Small intestine (tissue), 7 donors: ENCODE measurements at regions not wholly inside any gene's neighbourhood (a gene's known extent, or its start where the extent isn't known, plus 50 kb on each side); places are given as distances from the start of the nearest gene placed in this dataset.

ENCODE experiments used
- DNase-seq, 2 donors: peaks; one replicate each; pipeline versions ENCODE4 v3.0.0 to v3.0.0-alpha.2; 2013
- FAIRE-seq: peaks from 2 replicates; lab custom pipeline; 2012; peaks lifted over from hg19 to GRCh38; lab: Jason Lieb, UNC
- H3K27ac ChIP-seq, 3 donors: one replicate each; pipeline ENCODE4 v1.5.1; 2013; ENCODE audit warnings: low read length in 2 of 3, mild to moderate bottlenecking in 2 of 3, control low read depth in 1 of 3, inconsistent platforms in 1 of 3, low read depth in 1 of 3, moderate library complexity in 1 of 3
- H3K27me3 ChIP-seq, 3 donors: one replicate each; pipeline ENCODE4 v1.6.1; 2013; ENCODE audit warnings: low read length in 3 of 3, inconsistent platforms in 1 of 3; ENCODE audit not compliant: control insufficient read depth in 3 of 3, insufficient read depth in 3 of 3
- H3K36me3 ChIP-seq, 3 donors: one replicate each; pipeline ENCODE4 v1.6.1; 2013; ENCODE audit warnings: low read length in 3 of 3, inconsistent platforms in 1 of 3, low read depth in 1 of 3, mild to moderate bottlenecking in 1 of 3, moderate library complexity in 1 of 3; ENCODE audit not compliant: control insufficient read depth in 3 of 3, insufficient read depth in 2 of 3
- H3K4me1 ChIP-seq, 3 donors: one replicate each; pipeline ENCODE4 v1.6.1; 2013; ENCODE audit warnings: low read length in 2 of 3, inconsistent platforms in 1 of 3, low read depth in 1 of 3, mild to moderate bottlenecking in 1 of 3, moderate library complexity in 1 of 3; ENCODE audit not compliant: control insufficient read depth in 3 of 3, insufficient read depth in 2 of 3
- H3K4me3 ChIP-seq, 3 donors: one replicate each; pipeline ENCODE4 v1.5.1; 2013; ENCODE audit warnings: low read length in 3 of 3, control low read depth in 1 of 3, inconsistent platforms in 1 of 3, low read depth in 1 of 3, mild to moderate bottlenecking in 1 of 3, moderate library complexity in 1 of 3
- H3K9me3 ChIP-seq, 2 donors: one replicate each; pipeline ENCODE4 v1.6.1; 2013; ENCODE audit warnings: low read depth in 1 of 2, low read length in 1 of 2; ENCODE audit not compliant: control insufficient read depth in 2 of 2, insufficient read depth in 1 of 2
- WGBS, 3 donors: extraction: QIAGEN DNeasy Blood & Tissue Kit; methylation state at CpG; one replicate each; pipeline ENCODE4 v1.1.7; 2013; 5-methylcytosine and 5-hydroxymethylcytosine counted together
- donor health status: healthy with polysubstance abuse.
- donor health status: control.
- donor health status: control.
- donor health status: Bipolar disorder and iron deficiency.
- donor health status: healthy.

DNA sequence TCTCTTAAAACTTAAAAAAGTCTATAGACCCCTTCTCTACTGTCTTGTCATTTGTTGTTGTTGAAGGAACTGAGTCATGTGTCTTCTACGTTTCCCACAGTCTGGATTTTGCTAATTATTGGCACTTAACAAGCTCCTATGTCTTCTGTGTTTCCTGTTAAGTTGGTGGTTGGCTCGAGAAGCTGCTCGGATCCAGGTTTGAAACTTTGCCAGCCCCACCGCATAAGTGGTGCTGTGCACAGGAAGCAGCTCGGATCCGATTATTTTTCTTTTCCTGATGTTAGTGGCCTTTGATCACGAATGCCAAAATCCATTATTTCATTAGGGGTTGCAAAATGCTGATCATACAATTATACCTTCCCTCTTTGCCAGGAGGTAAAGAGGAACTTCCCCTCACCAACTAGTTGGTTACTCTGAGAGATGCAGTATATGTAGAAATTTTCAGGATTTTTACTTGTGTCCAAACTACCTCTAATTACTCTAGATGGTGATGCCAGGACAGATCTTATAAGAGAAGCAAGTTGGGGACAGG, 186.5 kb downstream of the NSG2 start:
- Histone ChIP-seq H3K36me3 (no peaks in the 10 kb centered on the region), H3K27ac (no peak overlapping the region), H3K4me3 (no peak overlapping the region), H3K4me1 (no peaks in the 10 kb centered on the region), H3K9me3 (no peaks in the 10 kb centered on the region), H3K27me3 (no peaks in the 10 kb centered on the region)
- FAIRE-seq (no peak), DNase-seq (no peak)
- WGBS, 3 donors = 12 to 24% (median 20%) methylated on average over 7 of the region's 7 CpGs

DNA sequence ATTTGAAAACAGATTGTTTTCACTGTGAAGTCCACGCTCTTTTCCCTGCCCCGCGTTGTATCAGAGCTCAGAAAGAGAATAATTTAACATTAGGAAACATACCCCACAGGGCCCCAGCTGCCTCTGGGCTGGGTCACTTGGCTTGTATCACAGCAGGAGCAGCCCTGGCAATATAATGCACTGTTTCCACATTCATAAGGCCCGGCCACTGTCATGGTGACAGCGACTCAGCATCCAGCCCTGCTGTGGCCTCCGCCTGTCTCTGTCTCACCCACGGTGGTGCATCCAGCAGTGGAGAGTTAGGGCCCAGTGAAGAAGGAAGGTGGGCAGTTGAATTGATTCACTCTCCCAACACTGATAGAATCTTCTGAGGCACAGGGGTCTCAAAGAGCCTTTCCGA, 188.9 kb downstream of the NSG2 start:
- Histone ChIP-seq H3K27me3 (no peaks in the 10 kb centered on the region), H3K4me3 (no peak overlapping the region), H3K9me3 (peaks cover 0 to 1% of the 10 kb centered on the region in 2 donors), H3K4me1 (no peaks in the 10 kb centered on the region), H3K27ac (no peak overlapping the region), H3K36me3 (no peaks in the 10 kb centered on the region)
- WGBS, 3 donors = 80 to 90% (median 89%) methylated on average over 8 of the region's 8 CpGs
- FAIRE-seq (no peak), DNase-seq (no peak)

DNA sequence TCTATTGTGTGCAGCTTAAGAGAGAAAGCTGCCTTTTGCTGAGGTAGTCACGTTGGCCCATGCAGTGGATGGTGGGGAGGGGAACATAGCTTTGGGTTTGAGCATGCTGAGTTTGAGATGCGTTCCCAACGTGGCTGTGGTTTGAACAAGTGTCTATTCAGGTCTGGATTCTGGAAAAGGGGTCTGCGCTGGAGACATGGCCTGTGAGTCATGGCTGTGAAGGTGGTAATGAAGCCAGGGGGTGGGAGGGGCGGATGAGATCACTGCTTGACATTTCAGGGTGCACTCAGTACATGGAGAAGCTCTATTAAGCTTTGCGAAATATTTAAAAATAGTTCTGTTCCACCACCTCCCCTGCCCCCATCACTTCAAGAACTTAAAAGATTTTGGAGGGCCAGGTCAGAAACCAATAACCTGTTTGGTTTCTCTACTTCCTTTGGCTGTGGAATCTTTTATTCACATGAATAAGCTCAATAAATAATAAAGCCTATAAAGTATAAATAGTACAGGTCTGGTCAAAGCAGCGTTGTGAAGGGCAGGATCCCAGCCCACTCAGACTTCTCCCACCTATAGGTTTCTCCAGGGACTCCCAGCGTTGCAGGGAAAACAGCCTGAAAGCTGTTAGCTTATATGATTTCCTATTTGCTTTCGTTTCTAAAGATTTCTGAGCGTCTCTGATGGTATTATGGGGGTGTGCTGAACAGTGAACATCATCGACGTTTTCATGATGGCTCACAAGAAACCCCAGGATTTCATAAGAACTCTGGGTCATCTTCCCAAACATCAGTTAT, 189.9 kb downstream of the NSG2 start:
- Histone ChIP-seq H3K27ac (no peak overlapping the region), H3K4me1 (no peaks in the 10 kb centered on the region), H3K27me3 (no peaks in the 10 kb centered on the region), H3K36me3 (no peaks in the 10 kb centered on the region), H3K4me3 (no peak overlapping the region), H3K9me3 (peaks cover 0 to 6% of the 10 kb centered on the region in 2 donors)
- FAIRE-seq (no peak), DNase-seq (no peak)
- 64 to 80% (median 70%) methylated on average over 12 of the region's 12 CpGs for WGBS, 3 donors

- Histone ChIP-seq H3K27ac (no peak overlapping the region), H3K4me3 (no peak overlapping the region), H3K36me3 (no peaks in the 10 kb centered on the region), H3K9me3 (peaks cover 0 to 6% of the 10 kb centered on the region in 2 donors), H3K4me1 (no peaks in the 10 kb centered on the region), H3K27me3 (no peaks in the 10 kb centered on the region)
- FAIRE-seq = no peak
- WGBS, 3 donors = 68 to 75% (median 73%) methylated on average over 5 of the region's 5 CpGs
- no peak for DNase-seq
These were observed 190.6 kb downstream of the NSG2 start for GRCh38 chr5:174236070-174236469.

DNA sequence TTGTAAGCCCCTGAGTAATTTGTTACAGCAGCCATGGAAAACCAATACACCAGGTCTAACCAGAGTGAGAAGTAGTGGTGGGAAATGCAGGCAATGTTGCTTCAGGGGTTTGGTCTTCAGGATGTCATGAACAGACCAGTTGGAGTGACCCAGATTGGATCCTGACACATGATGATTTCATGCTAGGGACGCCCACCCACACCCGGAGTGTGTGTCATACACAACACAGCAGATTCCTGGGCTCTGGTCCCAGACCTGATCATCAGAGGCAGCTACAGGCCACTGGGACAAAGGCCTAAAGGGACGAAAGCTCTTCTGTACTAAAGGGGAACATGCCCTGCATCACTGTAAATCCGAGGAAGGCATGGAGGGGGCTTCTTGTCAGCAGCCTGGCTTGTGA, 194.2 kb downstream of the NSG2 start:
- no peak for FAIRE-seq
- peaks cover 0 to 8% of the 10 kb centered on the region in 2 donors for H3K9me3 ChIP-seq
- H3K27me3 ChIP-seq = no peaks in the 10 kb centered on the region
- H3K27ac ChIP-seq = no peak overlapping the region
- WGBS, 3 donors = 65 to 78% (median 74%) methylated on average over 4 of the region's 4 CpGs
- H3K4me3 ChIP-seq = no peak overlapping the region
- no peak for DNase-seq
- no peaks in the 10 kb centered on the region for H3K4me1 ChIP-seq
- no peaks in the 10 kb centered on the region for H3K36me3 ChIP-seq

DNA sequence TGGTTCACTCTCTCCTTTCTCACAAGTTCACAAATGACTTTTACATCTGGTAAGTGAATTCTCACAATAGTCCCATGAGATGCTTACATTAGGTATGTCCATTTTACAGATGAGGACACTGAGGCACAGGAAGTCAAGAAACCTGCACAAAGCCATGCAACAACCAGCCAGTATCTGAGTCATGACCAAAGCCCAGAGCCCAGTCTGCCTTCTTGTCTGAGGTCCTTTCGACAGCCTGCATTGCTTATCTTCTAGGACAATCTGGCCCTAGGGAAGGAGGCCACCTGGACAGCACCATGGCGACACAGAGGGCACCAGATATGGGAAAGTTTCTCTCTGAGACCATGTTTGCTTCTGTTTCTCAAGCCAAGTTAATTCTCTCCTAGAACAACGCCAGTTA, 197.1 kb downstream of the NSG2 start:
- WGBS, 3 donors = 76 to 77% (median 77%) methylated on average over 3 of the region's 3 CpGs
- peaks cover 0 to 8% of the 10 kb centered on the region in 2 donors for H3K9me3 ChIP-seq
- no peak for DNase-seq
- no peak overlapping the region for H3K4me3 ChIP-seq
- H3K36me3 ChIP-seq = no peaks in the 10 kb centered on the region
- peaks cover 0 to 5% (median 0%) of the 10 kb centered on the region in 3 donors for H3K27me3 ChIP-seq
- H3K4me1 ChIP-seq = no peaks in the 10 kb centered on the region
- FAIRE-seq = no peak
- H3K27ac ChIP-seq = no peak overlapping the region

DNA sequence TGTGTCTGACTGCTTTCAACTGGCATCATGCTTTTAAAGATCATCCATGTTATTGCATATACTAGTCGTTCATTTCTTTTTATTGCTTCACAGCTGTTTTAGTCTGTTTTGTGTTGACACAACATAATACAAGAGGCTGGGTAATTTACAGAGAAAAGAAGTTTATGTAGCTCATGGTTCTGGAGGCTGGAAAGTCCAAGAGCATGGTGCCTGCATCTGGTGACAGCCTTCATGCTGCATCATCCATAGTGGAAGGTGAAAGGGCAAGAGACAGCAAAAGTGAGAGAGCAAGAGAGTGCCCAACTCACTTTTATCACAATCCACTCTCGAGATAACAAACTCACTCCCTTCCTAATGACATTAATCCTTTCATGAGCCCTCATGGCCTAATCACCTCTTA, 198.4 kb downstream of the NSG2 start:
- no peaks in the 10 kb centered on the region for H3K4me1 ChIP-seq
- H3K27me3 ChIP-seq = peaks cover 0 to 5% (median 0%) of the 10 kb centered on the region in 3 donors
- 49 to 56% (median 54%) methylated on average over 2 of the region's 2 CpGs for WGBS, 3 donors
- no peak overlapping the region for H3K27ac ChIP-seq
- H3K36me3 ChIP-seq = no peaks in the 10 kb centered on the region
- H3K9me3 ChIP-seq = peaks cover 0 to 8% of the 10 kb centered on the region in 2 donors
- DNase-seq = no peak
- FAIRE-seq = no peak
- no peak overlapping the region for H3K4me3 ChIP-seq

GRCh38 chr5:174245516-174246075, 200.1 kb downstream of the NSG2 start:
- WGBS, 3 donors = 72 to 74% (median 73%) methylated on average over 8 of the region's 8 CpGs
- Histone ChIP-seq H3K4me1 (no peaks in the 10 kb centered on the region), H3K27ac (no peak overlapping the region), H3K27me3 (peaks cover 0 to 5% (median 0%) of the 10 kb centered on the region in 3 donors), H3K36me3 (no peaks in the 10 kb centered on the region), H3K9me3 (peaks cover 0 to 2% of the 10 kb centered on the region in 2 donors), H3K4me3 (no peak overlapping the region)
- DNase-seq = no peak
- no peak for FAIRE-seq
